ENCODE measurements at regions not wholly inside any gene's neighbourhood (a gene's known extent, or its start where the extent isn't known, plus 50 kb on each side); places are given as distances from the start of the nearest gene placed in this dataset.

DNA sequence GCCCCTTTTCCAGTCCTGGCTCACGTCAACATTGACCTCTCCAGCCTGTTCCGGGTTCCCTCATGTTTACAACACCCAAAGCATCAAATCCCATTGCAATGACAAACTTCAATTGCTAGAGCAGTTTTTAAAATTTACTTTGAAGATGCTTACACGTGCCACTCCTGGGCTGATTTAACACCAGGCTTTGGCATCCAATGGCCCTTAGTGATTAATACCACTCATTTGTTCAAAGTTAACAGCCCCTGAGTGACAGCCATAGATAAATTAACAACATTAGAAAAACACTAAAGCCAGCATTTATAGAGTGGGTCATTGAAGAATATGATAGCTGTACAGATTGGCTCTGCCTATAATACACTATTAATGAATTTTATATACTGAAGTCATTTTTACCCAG lies 135.1 kb downstream of the PMP22 start:
- H3K4me1 Mint-ChIP-seq: no peaks in the 10 kb centered on the region
- no peak overlapping the region for H3K4me3 Mint-ChIP-seq
- DNase-seq: no peak
- H3K36me3 Mint-ChIP-seq (ENCODE audit: low read depth): no peaks in the 10 kb centered on the region
- no peak for ATAC-seq
- no peaks in the 10 kb centered on the region for H3K9me3 ChIP-seq (ENCODE audit: control insufficient read depth, low read length, poor library complexity, severe bottlenecking)
- no peak overlapping the region for H3K27ac Mint-ChIP-seq
- peaks cover 11% of the 10 kb centered on the region for H3K27me3 Mint-ChIP-seq

DNA sequence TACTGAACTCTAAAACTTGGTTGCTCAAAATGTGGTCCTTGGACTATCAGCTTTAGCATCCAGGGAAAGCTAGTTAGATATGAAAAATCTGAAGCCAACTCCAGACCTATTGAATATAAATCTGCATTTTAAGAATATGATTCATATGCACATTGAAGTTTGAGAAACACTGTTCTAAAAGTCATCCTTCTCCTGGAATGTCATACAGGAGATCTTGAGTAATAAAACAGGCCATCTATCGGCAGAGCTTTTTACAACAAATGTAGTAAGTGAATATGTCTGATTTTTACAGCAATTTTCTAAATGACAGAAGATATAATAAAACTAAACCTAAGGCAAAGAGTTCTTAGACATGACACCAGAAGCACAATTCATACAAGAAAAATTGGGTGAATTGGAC lies 140.4 kb downstream of the PMP22 start:
- H3K36me3 Mint-ChIP-seq (ENCODE audit: low read depth): no peaks in the 10 kb centered on the region
- H3K27ac Mint-ChIP-seq: no peak overlapping the region
- H3K9me3 ChIP-seq (ENCODE audit: control insufficient read depth, low read length, poor library complexity, severe bottlenecking): no peaks in the 10 kb centered on the region
- no peak for DNase-seq
- no peak for ATAC-seq
- H3K4me1 Mint-ChIP-seq: no peaks in the 10 kb centered on the region
- no peak overlapping the region for H3K4me3 Mint-ChIP-seq
- peaks cover 34% of the 10 kb centered on the region for H3K27me3 Mint-ChIP-seq

DNA sequence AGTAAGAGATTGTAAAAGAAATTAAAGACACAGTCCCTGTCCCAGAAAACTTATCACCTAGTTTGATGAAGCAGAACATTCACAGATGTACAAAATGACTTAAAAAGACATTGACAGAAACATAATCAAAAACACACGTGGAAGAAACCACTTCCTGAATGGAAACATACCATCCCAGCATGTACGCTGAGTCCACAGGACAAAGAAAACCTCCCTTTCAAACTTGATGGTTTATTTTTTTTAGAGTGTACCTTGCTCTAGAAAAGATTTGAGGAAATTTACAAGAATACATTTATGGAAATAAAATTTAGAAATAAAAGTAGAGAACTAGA lies 140.9 kb downstream of the PMP22 start:
- ATAC-seq (no peak), DNase-seq (no peak)
- Mint-ChIP-seq H3K27me3 (peaks cover 34% of the 10 kb centered on the region), H3K36me3 (ENCODE audit: low read depth) (no peaks in the 10 kb centered on the region), H3K27ac (no peak overlapping the region), H3K4me3 (no peak overlapping the region), H3K4me1 (no peaks in the 10 kb centered on the region)
- H3K9me3 ChIP-seq (ENCODE audit: control insufficient read depth, low read length, poor library complexity, severe bottlenecking): no peaks in the 10 kb centered on the region

DNA sequence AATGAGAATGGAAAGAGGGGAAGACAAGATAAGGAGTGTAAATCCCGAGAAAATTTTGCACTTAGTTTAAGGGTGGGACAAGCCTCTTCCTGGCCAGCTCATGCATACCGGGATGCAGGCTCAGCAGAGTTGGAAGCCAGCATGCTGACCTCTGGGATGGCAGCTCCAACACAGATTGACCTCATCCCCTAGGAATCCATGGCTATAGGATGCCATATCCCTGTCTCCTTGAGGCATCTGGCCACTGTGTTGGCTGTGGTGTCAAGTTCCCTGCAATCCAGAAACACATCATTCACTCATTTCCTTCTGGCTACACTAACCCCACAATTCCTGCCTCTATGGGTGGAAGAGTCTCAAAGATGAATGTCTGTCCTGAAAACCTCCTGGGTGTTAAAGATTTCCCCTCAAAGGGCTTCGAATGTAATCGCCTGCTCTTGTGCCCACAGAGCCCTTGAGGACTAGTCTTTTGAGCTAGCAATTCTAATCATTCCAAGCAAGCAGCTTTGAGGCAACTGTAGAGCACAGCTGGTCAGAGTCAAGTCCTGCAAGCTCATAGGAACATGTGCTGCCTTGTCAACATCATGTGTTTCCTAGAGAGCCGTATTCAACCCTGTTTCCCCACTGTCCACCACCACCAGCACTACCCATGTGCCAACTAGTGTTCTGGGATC lies 141.4 kb downstream of the PMP22 start:
- Mint-ChIP-seq H3K4me1 (no peaks in the 10 kb centered on the region), H3K27ac (no peak overlapping the region), H3K36me3 (ENCODE audit: low read depth) (no peaks in the 10 kb centered on the region), H3K27me3 (peaks cover 34% of the 10 kb centered on the region), H3K4me3 (no peak overlapping the region)
- DNase-seq (no peak), ATAC-seq (no peak)
- H3K9me3 ChIP-seq (ENCODE audit: control insufficient read depth, low read length, poor library complexity, severe bottlenecking): no peaks in the 10 kb centered on the region

DNA sequence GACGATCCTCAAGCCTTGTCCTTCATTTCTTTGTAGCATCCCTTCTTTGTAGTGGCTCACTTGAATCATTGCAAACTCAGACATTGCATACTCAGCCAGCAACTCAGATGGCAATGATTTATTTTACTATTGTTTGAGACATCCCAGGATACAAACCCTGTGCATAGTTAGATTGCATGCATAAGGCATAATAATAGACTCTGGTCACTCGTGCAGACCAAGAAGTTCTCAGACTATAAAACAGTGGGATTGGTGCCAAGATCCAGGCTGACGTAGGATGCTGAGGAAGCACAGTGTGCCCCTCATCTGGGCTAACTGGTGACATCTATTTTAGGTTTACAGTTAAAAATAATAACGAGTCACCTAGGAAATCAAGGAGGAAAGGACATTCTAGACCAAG lies 142.3 kb downstream of the PMP22 start:
- Mint-ChIP-seq H3K4me1 (no peaks in the 10 kb centered on the region), H3K27ac (no peak overlapping the region), H3K36me3 (ENCODE audit: low read depth) (no peaks in the 10 kb centered on the region), H3K27me3 (peaks cover 30% of the 10 kb centered on the region), H3K4me3 (no peak overlapping the region)
- ATAC-seq (no peak), DNase-seq (no peak)
- H3K9me3 ChIP-seq (ENCODE audit: control insufficient read depth, low read length, poor library complexity, severe bottlenecking): no peaks in the 10 kb centered on the region

DNA sequence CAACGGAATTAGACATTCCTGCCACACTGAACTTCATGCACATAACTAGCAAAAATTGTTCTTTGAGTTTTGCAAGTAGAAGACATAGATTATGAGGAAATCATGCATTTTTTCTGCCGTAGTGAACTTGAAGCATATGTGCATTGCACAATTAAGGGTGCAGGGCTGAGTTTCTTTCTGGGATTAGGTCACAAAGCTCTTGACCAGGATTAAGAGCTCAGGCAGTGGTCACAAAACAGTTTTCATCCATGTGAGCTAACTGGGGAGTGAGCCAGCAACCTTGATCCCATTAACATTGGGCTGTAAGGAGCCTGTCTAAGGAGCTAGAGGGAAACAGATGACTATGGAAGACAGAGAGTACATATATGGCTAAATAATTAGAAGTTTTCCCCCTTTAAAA lies 143.7 kb downstream of the PMP22 start:
- H3K4me1 Mint-ChIP-seq: no peaks in the 10 kb centered on the region
- H3K27me3 Mint-ChIP-seq: peaks cover 28% of the 10 kb centered on the region
- no peak for ATAC-seq
- H3K36me3 Mint-ChIP-seq (ENCODE audit: low read depth): no peaks in the 10 kb centered on the region
- no peaks in the 10 kb centered on the region for H3K9me3 ChIP-seq (ENCODE audit: control insufficient read depth, low read length, poor library complexity, severe bottlenecking)
- H3K27ac Mint-ChIP-seq: no peak overlapping the region
- no peak overlapping the region for H3K4me3 Mint-ChIP-seq
- DNase-seq: no peak

DNA sequence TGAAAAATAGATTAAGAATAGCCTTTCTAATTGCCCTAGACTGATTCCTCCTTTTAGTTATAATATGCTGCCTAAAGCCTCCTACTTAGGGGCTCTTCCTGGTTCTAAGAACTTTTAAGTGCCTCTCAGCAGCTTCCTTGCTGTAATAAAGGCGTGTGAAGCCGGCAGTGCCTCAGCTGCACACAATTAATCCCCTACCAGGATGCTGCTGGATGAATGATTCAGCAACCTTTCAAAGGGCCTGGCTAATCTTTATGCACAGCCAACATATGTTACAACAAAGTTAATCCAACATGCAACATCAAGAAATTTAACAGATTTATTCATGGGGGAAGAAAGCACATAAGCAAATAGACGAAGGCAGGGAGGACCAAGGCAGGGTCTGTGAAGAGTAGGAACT lies 145.2 kb downstream of the PMP22 start:
- peaks cover 23% of the 10 kb centered on the region for H3K27me3 Mint-ChIP-seq
- no peaks in the 10 kb centered on the region for H3K4me1 Mint-ChIP-seq
- no peak for ATAC-seq
- H3K9me3 ChIP-seq (ENCODE audit: control insufficient read depth, low read length, poor library complexity, severe bottlenecking): no peaks in the 10 kb centered on the region
- no peak for DNase-seq
- no peak overlapping the region for H3K4me3 Mint-ChIP-seq
- H3K36me3 Mint-ChIP-seq (ENCODE audit: low read depth): no peaks in the 10 kb centered on the region
- no peak overlapping the region for H3K27ac Mint-ChIP-seq

DNA sequence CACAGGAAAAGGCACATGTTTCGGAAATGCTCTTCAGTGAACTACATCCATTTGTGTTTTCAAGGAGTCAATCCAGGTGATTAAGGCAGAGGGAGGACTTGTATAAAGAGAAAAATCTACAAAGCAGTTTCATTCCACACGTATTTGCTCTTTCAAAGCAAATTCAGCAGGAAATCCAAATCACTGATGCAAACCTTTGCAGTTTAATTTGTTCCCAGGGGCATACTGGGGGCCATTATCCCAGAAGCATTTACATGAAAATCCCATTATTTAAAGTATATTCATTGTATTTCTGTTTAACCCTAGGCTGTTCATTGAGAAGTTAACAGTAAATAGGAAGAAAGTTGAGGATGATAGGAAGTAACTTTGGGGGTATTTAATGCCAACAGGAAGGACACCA lies 147.9 kb downstream of the PMP22 start:
- no peak overlapping the region for H3K4me3 Mint-ChIP-seq
- no peaks in the 10 kb centered on the region for H3K9me3 ChIP-seq (ENCODE audit: control insufficient read depth, low read length, poor library complexity, severe bottlenecking)
- no peaks in the 10 kb centered on the region for H3K4me1 Mint-ChIP-seq
- DNase-seq (no peak), ATAC-seq (no peak)
- peaks cover 14% of the 10 kb centered on the region for H3K27me3 Mint-ChIP-seq
- H3K36me3 Mint-ChIP-seq (ENCODE audit: low read depth): no peaks in the 10 kb centered on the region
- H3K27ac Mint-ChIP-seq: no peak overlapping the region

DNA sequence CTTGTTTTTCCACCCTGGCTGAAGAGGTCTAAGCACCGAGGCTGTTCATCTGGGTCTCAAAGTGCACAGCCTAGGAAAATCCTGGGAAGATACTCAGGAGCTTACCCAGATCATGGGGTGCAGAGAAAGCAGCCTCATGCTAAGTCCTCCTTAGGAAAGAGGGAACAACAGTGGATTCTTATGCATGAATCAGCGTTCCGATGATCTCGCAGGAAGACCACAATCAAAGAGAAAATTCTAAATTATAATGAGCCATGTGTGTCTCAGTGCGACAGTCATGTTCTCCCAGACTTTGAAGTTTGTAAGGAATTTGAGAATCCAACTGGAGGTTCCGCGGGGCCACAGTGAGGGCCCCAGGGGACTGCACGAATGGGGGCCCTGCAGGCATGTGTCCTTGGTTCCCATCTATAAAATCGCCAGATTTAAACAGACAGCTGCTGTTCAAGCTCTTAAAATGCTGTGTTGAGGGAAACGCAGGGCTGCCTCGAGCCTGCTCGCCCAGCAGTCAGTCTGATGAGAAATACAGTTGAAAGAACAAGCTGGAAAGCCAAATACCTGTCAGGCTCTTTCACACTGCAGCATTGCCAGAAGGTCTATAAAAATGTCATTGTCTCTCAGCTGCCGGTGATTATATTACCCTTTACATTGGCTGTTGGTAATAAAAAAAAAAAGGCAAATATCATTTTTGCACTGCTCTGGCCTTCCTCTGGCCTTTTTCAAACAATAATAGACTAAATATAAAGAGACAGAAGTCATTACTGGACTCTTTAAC lies 152.1 kb downstream of the PMP22 start:
- no peak for DNase-seq
- Mint-ChIP-seq H3K36me3 (ENCODE audit: low read depth) (no peaks in the 10 kb centered on the region), H3K4me1 (no peaks in the 10 kb centered on the region), H3K27ac (no peak overlapping the region), H3K27me3 (no peaks in the 10 kb centered on the region), H3K4me3 (no peak overlapping the region)
- ATAC-seq: no peak
- no peaks in the 10 kb centered on the region for H3K9me3 ChIP-seq (ENCODE audit: control insufficient read depth, low read length, poor library complexity, severe bottlenecking)

DNA sequence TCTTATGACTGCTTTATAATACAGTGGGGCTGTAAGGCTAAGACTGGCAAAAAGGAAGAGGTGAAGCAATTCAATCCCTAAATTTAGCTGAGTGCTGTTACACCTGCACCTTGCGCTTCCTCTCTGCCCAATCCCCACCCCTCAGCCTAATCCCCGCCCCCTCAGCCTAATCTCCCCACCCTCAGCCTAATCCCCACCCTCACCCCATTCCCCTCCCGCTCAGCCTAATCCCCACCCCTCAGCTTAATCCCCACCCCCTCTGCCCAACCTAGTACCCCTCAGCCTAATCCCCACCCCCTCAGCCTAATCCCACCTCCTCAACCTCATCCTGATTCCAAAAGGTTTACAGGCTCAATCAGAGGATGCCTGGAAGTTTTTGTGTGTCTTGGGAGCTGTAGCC lies 155.5 kb downstream of the PMP22 start:
- Mint-ChIP-seq H3K4me1 (no peaks in the 10 kb centered on the region), H3K36me3 (ENCODE audit: low read depth) (no peaks in the 10 kb centered on the region), H3K27me3 (peaks cover 5% of the 10 kb centered on the region), H3K27ac (no peak overlapping the region), H3K4me3 (no peak overlapping the region)
- no peaks in the 10 kb centered on the region for H3K9me3 ChIP-seq (ENCODE audit: control insufficient read depth, low read length, poor library complexity, severe bottlenecking)
- DNase-seq: no peak
- ATAC-seq: no peak

DNA sequence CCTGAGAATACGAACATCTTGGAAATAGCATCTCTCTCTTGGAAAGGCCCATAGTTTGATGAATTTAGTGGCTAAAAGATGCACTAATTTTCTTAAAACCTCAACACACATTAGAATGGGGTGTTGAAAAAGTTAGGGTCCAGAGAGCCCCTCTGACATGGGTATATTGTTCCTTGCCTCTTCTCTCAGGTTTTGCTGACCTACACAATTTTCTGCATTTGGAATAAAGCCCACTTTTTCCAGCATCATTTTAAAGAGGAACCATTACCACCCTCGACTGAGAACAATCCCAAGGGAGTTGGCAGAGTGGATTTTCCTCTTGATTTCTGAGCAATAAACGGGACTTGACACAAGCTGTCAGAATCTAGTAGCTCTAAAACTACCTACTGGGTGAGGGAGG lies 156.1 kb downstream of the PMP22 start:
- peaks cover 5% of the 10 kb centered on the region for H3K27me3 Mint-ChIP-seq
- ATAC-seq: no peak
- H3K9me3 ChIP-seq (ENCODE audit: control insufficient read depth, low read length, poor library complexity, severe bottlenecking): no peaks in the 10 kb centered on the region
- H3K27ac Mint-ChIP-seq: no peak overlapping the region
- no peaks in the 10 kb centered on the region for H3K36me3 Mint-ChIP-seq (ENCODE audit: low read depth)
- H3K4me1 Mint-ChIP-seq: no peaks in the 10 kb centered on the region
- no peak for DNase-seq
- H3K4me3 Mint-ChIP-seq: no peak overlapping the region

DNA sequence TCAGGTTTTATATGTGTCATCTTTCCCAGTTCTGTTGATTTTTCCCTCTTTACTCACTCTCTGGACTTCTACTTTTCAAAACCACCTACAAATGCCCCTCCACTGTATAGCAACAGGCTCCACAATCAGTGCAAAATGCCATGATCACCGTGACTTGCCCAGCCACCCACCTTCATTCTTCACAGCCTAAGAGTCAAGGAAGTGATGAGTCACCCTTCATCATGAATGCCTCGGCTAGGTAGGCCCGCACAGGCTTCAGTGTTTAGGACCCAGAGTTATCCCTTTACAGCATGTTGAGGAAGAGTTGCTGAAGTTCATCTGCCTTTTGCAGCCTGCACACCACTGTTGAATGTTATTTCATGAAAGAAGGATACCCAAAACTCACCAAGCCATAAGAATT lies 158.6 kb downstream of the PMP22 start:
- H3K27ac Mint-ChIP-seq: no peak overlapping the region
- H3K4me3 Mint-ChIP-seq: no peak overlapping the region
- no peaks in the 10 kb centered on the region for H3K9me3 ChIP-seq (ENCODE audit: control insufficient read depth, low read length, poor library complexity, severe bottlenecking)
- H3K27me3 Mint-ChIP-seq: peaks cover 5% of the 10 kb centered on the region
- no peaks in the 10 kb centered on the region for H3K36me3 Mint-ChIP-seq (ENCODE audit: low read depth)
- H3K4me1 Mint-ChIP-seq: no peaks in the 10 kb centered on the region
- DNase-seq: no peak
- ATAC-seq: no peak

DNA sequence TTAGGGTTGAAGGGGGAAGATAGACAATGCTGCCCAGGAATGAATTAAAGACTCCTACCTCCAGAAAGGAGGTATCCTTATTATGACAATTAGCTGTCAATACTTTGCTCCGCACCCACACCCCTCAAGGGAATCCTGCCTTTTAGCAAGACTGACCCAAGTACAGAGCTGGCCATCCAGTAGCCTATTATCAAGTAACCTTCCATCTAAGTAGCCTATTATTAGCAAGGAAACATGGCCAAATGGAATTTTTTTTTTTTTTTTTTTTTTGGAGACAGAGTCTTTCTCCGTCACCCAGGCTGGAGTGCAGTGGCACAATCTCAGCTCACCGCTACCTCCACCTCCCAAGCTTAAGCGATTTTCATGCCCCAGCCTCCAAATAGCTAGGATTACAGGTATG lies 161.3 kb downstream of the PMP22 start:
- no peak overlapping the region for H3K4me3 Mint-ChIP-seq
- H3K27me3 Mint-ChIP-seq: peaks cover 13% of the 10 kb centered on the region
- H3K9me3 ChIP-seq (ENCODE audit: control insufficient read depth, low read length, poor library complexity, severe bottlenecking): no peaks in the 10 kb centered on the region
- no peak overlapping the region for H3K27ac Mint-ChIP-seq
- no peaks in the 10 kb centered on the region for H3K36me3 Mint-ChIP-seq (ENCODE audit: low read depth)
- DNase-seq: no peak
- no peak for ATAC-seq
- H3K4me1 Mint-ChIP-seq: no peaks in the 10 kb centered on the region

DNA sequence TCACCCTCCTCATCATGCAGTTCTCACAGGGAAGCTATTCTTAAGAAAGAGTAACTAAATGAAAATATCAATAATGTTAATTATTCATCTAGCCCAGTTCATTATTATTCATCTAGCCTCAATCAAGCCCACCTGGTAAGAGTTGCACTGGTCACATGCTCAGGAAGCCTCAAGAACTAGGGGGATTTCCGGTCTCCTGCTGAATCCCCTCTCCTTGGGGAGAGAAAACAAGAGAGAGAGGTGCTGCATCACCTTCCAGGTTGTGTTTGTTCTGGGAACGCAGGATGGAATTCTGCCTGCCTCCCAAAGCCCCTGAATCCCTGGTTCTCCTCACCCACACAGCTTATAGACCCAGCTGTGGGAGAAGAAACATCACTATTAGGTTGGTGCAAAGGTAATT lies 164.0 kb downstream of the PMP22 start:
- peaks cover 9% of the 10 kb centered on the region for H3K27me3 Mint-ChIP-seq
- no peak overlapping the region for H3K27ac Mint-ChIP-seq
- DNase-seq (no peak), ATAC-seq (no peak)
- H3K4me3 Mint-ChIP-seq: no peak overlapping the region
- no peaks in the 10 kb centered on the region for H3K4me1 Mint-ChIP-seq
- no peaks in the 10 kb centered on the region for H3K36me3 Mint-ChIP-seq (ENCODE audit: low read depth)
- H3K9me3 ChIP-seq (ENCODE audit: control insufficient read depth, low read length, poor library complexity, severe bottlenecking): peaks cover 2% of the 10 kb centered on the region
